ENCODE measurements at regions not wholly inside any gene's neighbourhood (a gene's known extent, or its start where the extent isn't known, plus 50 kb on each side); places are given as distances from the start of the nearest gene placed in this dataset.

DNA sequence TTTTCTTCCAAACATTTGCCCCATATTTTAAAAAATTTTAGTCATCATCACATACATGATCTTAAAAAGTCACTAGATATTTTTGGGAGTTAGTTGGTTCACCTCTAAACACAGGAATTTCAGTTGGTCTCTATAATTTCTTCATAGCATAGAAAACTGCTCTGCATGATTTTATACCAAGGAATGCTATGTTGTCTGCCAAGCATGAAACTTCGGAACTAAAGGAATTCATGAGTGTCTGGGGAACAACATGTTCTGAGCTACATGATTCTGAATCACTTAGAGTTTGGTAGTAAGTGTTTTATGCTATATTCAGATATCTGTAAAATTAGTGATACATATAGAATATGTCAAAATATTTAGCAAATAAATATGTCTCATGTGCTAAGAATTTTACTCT is 957.8 kb downstream of the GATA3 start:
- TF ChIP-seq, protein P1, sequence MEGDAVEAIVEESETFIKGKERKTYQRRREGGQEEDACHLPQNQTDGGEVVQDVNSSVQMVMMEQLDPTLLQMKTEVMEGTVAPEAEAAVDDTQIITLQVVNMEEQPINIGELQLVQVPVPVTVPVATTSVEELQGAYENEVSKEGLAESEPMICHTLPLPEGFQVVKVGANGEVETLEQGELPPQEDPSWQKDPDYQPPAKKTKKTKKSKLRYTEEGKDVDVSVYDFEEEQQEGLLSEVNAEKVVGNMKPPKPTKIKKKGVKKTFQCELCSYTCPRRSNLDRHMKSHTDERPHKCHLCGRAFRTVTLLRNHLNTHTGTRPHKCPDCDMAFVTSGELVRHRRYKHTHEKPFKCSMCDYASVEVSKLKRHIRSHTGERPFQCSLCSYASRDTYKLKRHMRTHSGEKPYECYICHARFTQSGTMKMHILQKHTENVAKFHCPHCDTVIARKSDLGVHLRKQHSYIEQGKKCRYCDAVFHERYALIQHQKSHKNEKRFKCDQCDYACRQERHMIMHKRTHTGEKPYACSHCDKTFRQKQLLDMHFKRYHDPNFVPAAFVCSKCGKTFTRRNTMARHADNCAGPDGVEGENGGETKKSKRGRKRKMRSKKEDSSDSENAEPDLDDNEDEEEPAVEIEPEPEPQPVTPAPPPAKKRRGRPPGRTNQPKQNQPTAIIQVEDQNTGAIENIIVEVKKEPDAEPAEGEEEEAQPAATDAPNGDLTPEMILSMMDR (IDR thresholded peaks at IDR 0.05; ENCODE audit: low read depth, low read length), result no peak
- no peak overlapping the region for H3K4me3 ChIP-seq (ENCODE audit: low read depth, low read length)
- no peaks in the 10 kb centered on the region for H3K27me3 ChIP-seq (ENCODE audit: control insufficient read depth, insufficient read depth, low read length)
- POLR2A ChIA-PET, result no interaction called here
- no peak overlapping the region for H3K27ac ChIP-seq (ENCODE audit: low read depth, low read length)
- no peak for DNase-seq (ENCODE audit: low read depth, low spot score)
- H3K9me3 ChIP-seq (ENCODE audit: control insufficient read depth, insufficient read depth, low read length), result no peaks in the 10 kb centered on the region
- CTCF ChIA-PET, result no interaction called here

DNA sequence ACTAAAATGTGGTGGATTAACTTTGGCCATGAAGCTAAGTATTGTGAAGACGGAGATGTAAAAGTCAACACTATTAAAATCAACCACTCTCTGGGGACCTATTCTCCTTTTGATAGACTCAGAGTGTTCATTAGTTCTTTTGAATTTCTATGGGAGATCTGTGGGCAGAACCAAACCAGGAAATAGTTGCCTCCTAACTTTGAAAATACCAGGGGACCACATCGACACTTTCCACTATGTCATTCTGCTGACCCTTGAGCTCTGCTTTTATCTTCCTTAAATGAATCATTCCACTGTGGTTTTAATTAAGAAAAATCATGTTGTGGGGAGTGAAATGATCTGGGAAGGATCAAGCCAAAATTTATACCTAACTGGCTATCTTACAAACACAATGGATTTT is 960.5 kb downstream of the GATA3 start:
- Histone ChIP-seq H3K9me3 (ENCODE audit: control insufficient read depth, insufficient read depth, low read length) (no peaks in the 10 kb centered on the region), H3K4me3 (ENCODE audit: low read depth, low read length) (no peak overlapping the region), H3K27ac (ENCODE audit: low read depth, low read length) (no peak overlapping the region), H3K27me3 (ENCODE audit: control insufficient read depth, insufficient read depth, low read length) (no peaks in the 10 kb centered on the region)
- ChIA-PET POLR2A (no interaction called here), CTCF (interaction anchor here (0.5 to 1.3 kb wide), 2 partner anchors 10 to 101 kb away, joined by 3 to 5 read pairs; no protein-coding TSS in a partner anchor)
- TF ChIP-seq, protein P1 (IDR thresholded peaks at IDR 0.05; ENCODE audit: low read depth, low read length), result no peak
- DNase-seq (ENCODE audit: low read depth, low spot score), result no peak

- POLR2A ChIA-PET, result no interaction called here
- no peaks in the 10 kb centered on the region for H3K9me3 ChIP-seq (ENCODE audit: control insufficient read depth, insufficient read depth, low read length)
- DNase-seq (ENCODE audit: low read depth, low spot score), result no peak
- H3K27me3 ChIP-seq (ENCODE audit: control insufficient read depth, insufficient read depth, low read length), result no peaks in the 10 kb centered on the region
- CTCF ChIA-PET, result interaction anchor here (0.5 to 1.3 kb wide), 2 partner anchors 9 to 100 kb away, joined by 3 to 5 read pairs; no protein-coding TSS in a partner anchor
- TF ChIP-seq, protein P1 (IDR thresholded peaks at IDR 0.05; ENCODE audit: low read depth, low read length), result no peak
- H3K4me3 ChIP-seq (ENCODE audit: low read depth, low read length), result no peak overlapping the region
- no peak overlapping the region for H3K27ac ChIP-seq (ENCODE audit: low read depth, low read length)
These were observed 961.0 kb downstream of the GATA3 start for GRCh38 chr10:9015447-9015846.

- H3K4me3 ChIP-seq (ENCODE audit: low read depth, low read length), result no peak overlapping the region
- no peak overlapping the region for H3K27ac ChIP-seq (ENCODE audit: low read depth, low read length)
- DNase-seq (ENCODE audit: low read depth, low spot score), result no peak
- TF ChIP-seq, protein P1 (IDR thresholded peaks at IDR 0.05; ENCODE audit: low read depth, low read length), result no peak
- no peaks in the 10 kb centered on the region for H3K9me3 ChIP-seq (ENCODE audit: control insufficient read depth, insufficient read depth, low read length)
- no peaks in the 10 kb centered on the region for H3K27me3 ChIP-seq (ENCODE audit: control insufficient read depth, insufficient read depth, low read length)
- ChIA-PET CTCF (no interaction called here), POLR2A (no interaction called here)
These were observed 962.4 kb downstream of the GATA3 start for GRCh38 chr10:9016930-9017329.

- no peaks in the 10 kb centered on the region for H3K9me3 ChIP-seq (ENCODE audit: control insufficient read depth, insufficient read depth, low read length)
- no peaks in the 10 kb centered on the region for H3K27me3 ChIP-seq (ENCODE audit: control insufficient read depth, insufficient read depth, low read length)
- H3K4me3 ChIP-seq (ENCODE audit: low read depth, low read length), result no peak overlapping the region
- ChIA-PET CTCF (no interaction called here), POLR2A (no interaction called here)
- no peak overlapping the region for H3K27ac ChIP-seq (ENCODE audit: low read depth, low read length)
- DNase-seq (ENCODE audit: low read depth, low spot score), result no peak
- TF ChIP-seq, protein P1 (IDR thresholded peaks at IDR 0.05; ENCODE audit: low read depth, low read length), result no peak
These were observed 964.0 kb downstream of the GATA3 start for GRCh38 chr10:9018195-9019173.

Measured in AG04450 (cell line).